AG09309 (cell line): ENCODE measurements at regions not wholly inside any gene's neighbourhood (a gene's known extent, or its start where the extent isn't known, plus 50 kb on each side); places are given as distances from the start of the nearest gene placed in this dataset.

Source experiments
- DNase-seq: peaks from one replicate; pipeline ENCODE4 v3.0.0-alpha.2; 2010; ENCODE audit warnings: low read depth
- H3K4me3 ChIP-seq: 2 replicates; pipeline ENCODE4 v1.5.1; 2011; ENCODE audit warnings: mild to moderate bottlenecking, low read depth, low read length, moderate library complexity; ENCODE audit not compliant: control insufficient read depth
- CTCF ChIP-seq: IDR thresholded peaks from 2 replicates; pipeline ENCODE4 v1.5.1; 2011; ENCODE audit warnings: mild to moderate bottlenecking, low read depth, low read length, inconsistent platforms; ENCODE audit not compliant: insufficient read depth, control insufficient read depth; ENCODE audit errors: missing control alignments

- TF ChIP-seq CTCF, result no peak
Measured at GRCh38 chr12:61412201-61412600, 848.0 kb upstream of the USP15 start.

GRCh38 chr12:61414470-61414869 is 845.7 kb upstream of the USP15 start:
- no peak for DNase-seq
- no peak overlapping the region for H3K4me3 ChIP-seq
- no peak for TF ChIP-seq CTCF

More at GRCh38 chr12:61412201-61412600, 848.0 kb upstream of the USP15 start:
- DNase-seq, result no peak
- no peak overlapping the region for H3K4me3 ChIP-seq

- DNase-seq, result no peak
- TF ChIP-seq CTCF, result no peak
- no peak overlapping the region for H3K4me3 ChIP-seq
Measured at GRCh38 chr12:61422786-61423185, 837.4 kb upstream of the USP15 start.

GRCh38 chr12:61452076-61452475 is 808.1 kb upstream of the USP15 start:
- no peak for DNase-seq
- TF ChIP-seq CTCF, result no peak
- no peak overlapping the region for H3K4me3 ChIP-seq

- TF ChIP-seq CTCF, result no peak
Measured at GRCh38 chr12:61487728-61488127, 772.5 kb upstream of the USP15 start.

GRCh38 chr12:61490526-61491498 is 769.4 kb upstream of the USP15 start:
- H3K4me3 ChIP-seq, result no peak overlapping the region
- no peak for TF ChIP-seq CTCF
- DNase-seq, result no peak

More at GRCh38 chr12:61487728-61488127, 772.5 kb upstream of the USP15 start:
- no peak overlapping the region for H3K4me3 ChIP-seq
- DNase-seq, result no peak
